Endothelial cell of umbilical vein (primary cell): ENCODE measurements at regions not wholly inside any gene's neighbourhood (a gene's known extent, or its start where the extent isn't known, plus 50 kb on each side); places are given as distances from the start of the nearest gene placed in this dataset.
A peak's percentile ranks its signal among the peaks of the same experiment; 100 is the strongest.

Experiments
- BruUV-seq: library from RNA; stranded (reverse); fragments of 400-500 nt; replicated peaks from 2 replicates; lab custom pipeline; 2021; lab: Mats Ljungman, UMichigan
- CTCF ChIA-PET: fragments of 300-600, 350-600 bp; sonication (Branson Sonifier 250); formaldehyde crosslinking; loops from one replicate; lab custom pipeline; 2021; ENCODE audit warnings: antibody characterized with exemption, inconsistent platforms; lab: Charles Lee
- POLR2A ChIA-PET: fragments of 300-600, 350-600 bp; sonication (Branson Sonifier 250); formaldehyde crosslinking; loops from one replicate; lab custom pipeline; 2021; ENCODE audit warnings: antibody characterized with exemption, inconsistent platforms; lab: Charles Lee
- DNase-seq: peaks from one replicate; pipeline ENCODE4 v3.0.0-alpha.2; 2011; ENCODE audit warnings: low read depth, low spot score
- FAIRE-seq: peaks from 2 replicates; lab custom pipeline; 2011; peaks lifted over from hg19 to GRCh38; lab: Jason Lieb, UNC
- H2AFZ ChIP-seq: 2 replicates; pipeline ENCODE4 v1.6.0; 2012; ENCODE audit warnings: low read depth, low read length, control low read depth, inconsistent platforms
- H3K27ac ChIP-seq: 2 replicates; pipeline ENCODE4 v1.5.1; 2011; ENCODE audit warnings: low read depth, mild to moderate bottlenecking, control low read depth, low read length, moderate library complexity; ENCODE audit not compliant: insufficient read depth
- H3K27me3 ChIP-seq, 2 experiments: 2 replicates each; pipeline versions ENCODE4 v1.6.0 to v1.6.1; 2011; ENCODE audit warnings: low read length in 2 of 2, mixed read lengths in 1 of 2; ENCODE audit not compliant: control insufficient read depth in 2 of 2, insufficient read depth in 2 of 2
- H3K36me3 ChIP-seq, 2 experiments: 2 replicates in 1 of 2; 3 replicates in 1 of 2; pipeline ENCODE4 v1.5.1; 2011; ENCODE audit warnings: low read length in 2 of 2, mild to moderate bottlenecking in 1 of 2, moderate library complexity in 1 of 2; ENCODE audit not compliant: control insufficient read depth in 2 of 2, insufficient read depth in 2 of 2; ENCODE audit errors: extremely low read depth in 1 of 2
- H3K4me1 ChIP-seq: 3 replicates; pipeline ENCODE4 v1.5.1; 2011; ENCODE audit warnings: mild to moderate bottlenecking, low read length; ENCODE audit not compliant: control insufficient read depth, insufficient read depth; ENCODE audit errors: extremely low read depth
- H3K4me2 ChIP-seq: 2 replicates; pipeline ENCODE4 v1.6.1; 2011; ENCODE audit warnings: low read length, control low read depth, mixed read lengths; ENCODE audit not compliant: insufficient read depth
- H3K4me3 ChIP-seq, 3 experiments: fragments of 200-600 bp in 1 of 3; sonication (generic), shearing (Covaris generic) in 1 of 3; replicated peaks in 1 of 3; 2 replicates each; pipeline ENCODE4 v1.5.1; 2011 to 2016; ENCODE audit warnings: control low read depth in 3 of 3, low read length in 3 of 3, mild to moderate bottlenecking in 2 of 3, inconsistent platforms in 1 of 3, low read depth in 1 of 3, moderate library complexity in 1 of 3; ENCODE audit not compliant: insufficient read depth in 1 of 3
- H3K79me2 ChIP-seq: 2 replicates; pipeline ENCODE4 v1.6.0; 2012; ENCODE audit warnings: low read length, inconsistent platforms; ENCODE audit not compliant: control insufficient read depth, insufficient read depth
- H3K9ac ChIP-seq: replicated peaks from 2 replicates; pipeline ENCODE3; 2011; ENCODE audit warnings: low read length, control low read depth; ENCODE audit not compliant: insufficient read depth; ENCODE audit errors: extremely low read depth
- H3K9me1 ChIP-seq: replicated peaks from 3 replicates; pipeline ENCODE4 v1.6.0; 2011; ENCODE audit warnings: mild to moderate bottlenecking, low read length; ENCODE audit not compliant: control insufficient read depth, insufficient read depth; ENCODE audit errors: extremely low read depth
- H3K9me3 ChIP-seq: replicated peaks from 2 replicates; pipeline ENCODE4 v1.5.1; 2012; ENCODE audit warnings: low read length, inconsistent platforms; ENCODE audit not compliant: control insufficient read depth, insufficient read depth
- H4K20me1 ChIP-seq: replicated peaks from 2 replicates; pipeline ENCODE3; 2011; ENCODE audit warnings: mild to moderate bottlenecking, low read length; ENCODE audit not compliant: control insufficient read depth, insufficient read depth; ENCODE audit errors: extremely low read depth
- EZH2 ChIP-seq: IDR thresholded peaks from 2 replicates; pipeline ENCODE4 v1.6.1; 2012; ENCODE audit warnings: borderline replicate concordance, low read depth, mild to moderate bottlenecking, moderate library complexity, low read length, inconsistent platforms; ENCODE audit not compliant: severe bottlenecking
- FOS ChIP-seq: IDR thresholded peaks from 2 replicates; pipeline ENCODE4 v1.6.1; 2011; ENCODE audit warnings: mild to moderate bottlenecking, low read length, moderate library complexity, borderline replicate concordance; ENCODE audit not compliant: insufficient read depth
- GATA2 ChIP-seq: IDR thresholded peaks from 2 replicates; pipeline ENCODE4 v1.7.0; 2011; ENCODE audit warnings: low read depth, mild to moderate bottlenecking, moderate library complexity, mixed read lengths, low read length; ENCODE audit not compliant: insufficient read length, insufficient read depth
- JUN ChIP-seq: IDR thresholded peaks from 2 replicates; pipeline ENCODE4 v1.6.1; 2011; ENCODE audit warnings: borderline replicate concordance, low read depth; ENCODE audit not compliant: insufficient read length, insufficient read depth
- MYC ChIP-seq: IDR thresholded peaks from one replicate; pipeline ENCODE4 v1.6.1; 2011; ENCODE audit warnings: mild to moderate bottlenecking, low read depth, low read length
- POLR2A ChIP-seq: IDR thresholded peaks from 2 replicates; pipeline ENCODE4 v1.6.1; 2012; ENCODE audit warnings: low read depth, mild to moderate bottlenecking, control low read depth, low read length
- POLR2AphosphoS5 ChIP-seq: IDR thresholded peaks from 2 replicates; pipeline ENCODE4 v1.6.1; 2012; ENCODE audit warnings: low read depth, mild to moderate bottlenecking, control low read depth, low read length, moderate library complexity; ENCODE audit not compliant: insufficient read depth
- dilution Hi-C: fragments of 300-500 bp; cut with MboI; formaldehyde crosslinking; loops from one replicate; pipeline ENCODE4 v1.15.0; 2019; ENCODE audit warnings: low sequenced_read_pairs; ENCODE audit not compliant: extremely low pct_ligation_motif_present
- intact Hi-C: fragments of 100-400 bp; cut with micrococcal nuclease; formaldehyde crosslinking; loops from one replicate; pipeline ENCODE4 v1.10.0; 2022
- TF ChIP-seq, protein P1 (sequence below), 2 donors: IDR thresholded peaks; 1 replicate in 1 of 2; 2 replicates in 1 of 2; pipeline ENCODE4 v1.5.1; 2011; ENCODE audit warnings: low read length in 2 of 2, mild to moderate bottlenecking in 2 of 2, moderate library complexity in 2 of 2, control low read depth in 1 of 2, inconsistent platforms in 1 of 2, low read depth in 1 of 2; ENCODE audit not compliant: insufficient read depth in 1 of 2; ENCODE audit errors: extremely low read depth in 1 of 2
- TF ChIP-seq, protein P2 (sequence below): IDR thresholded peaks from 2 replicates; pipeline ENCODE4 v1.6.1; 2011; ENCODE audit not compliant: insufficient read depth, insufficient read length

DNA sequence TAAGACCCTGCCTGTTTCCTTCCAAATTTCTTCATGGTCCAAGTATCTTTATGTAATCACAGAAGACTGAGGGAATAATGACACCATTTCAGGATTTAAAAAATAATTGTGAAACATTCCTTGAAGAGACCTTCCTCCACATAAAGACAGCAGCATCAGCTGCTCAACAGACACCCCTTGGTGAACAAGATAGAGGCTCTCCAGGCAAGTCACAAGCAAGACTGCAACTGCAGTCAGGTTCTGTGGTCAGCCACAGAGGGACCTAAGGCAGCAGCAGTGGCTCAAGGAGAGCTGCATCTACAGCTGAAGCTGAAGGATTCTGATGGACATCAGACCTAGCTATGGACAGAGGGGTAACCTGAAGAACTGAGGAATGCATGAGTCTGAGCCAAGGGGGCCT lies 97.2 kb upstream of the C3orf80 start:
- TF ChIP-seq EZH2: no peak
- TF ChIP-seq POLR2AphosphoS5: no peak
- TF ChIP-seq MYC: no peak
- no peak for TF ChIP-seq FOS
- TF ChIP-seq, protein P1, sequence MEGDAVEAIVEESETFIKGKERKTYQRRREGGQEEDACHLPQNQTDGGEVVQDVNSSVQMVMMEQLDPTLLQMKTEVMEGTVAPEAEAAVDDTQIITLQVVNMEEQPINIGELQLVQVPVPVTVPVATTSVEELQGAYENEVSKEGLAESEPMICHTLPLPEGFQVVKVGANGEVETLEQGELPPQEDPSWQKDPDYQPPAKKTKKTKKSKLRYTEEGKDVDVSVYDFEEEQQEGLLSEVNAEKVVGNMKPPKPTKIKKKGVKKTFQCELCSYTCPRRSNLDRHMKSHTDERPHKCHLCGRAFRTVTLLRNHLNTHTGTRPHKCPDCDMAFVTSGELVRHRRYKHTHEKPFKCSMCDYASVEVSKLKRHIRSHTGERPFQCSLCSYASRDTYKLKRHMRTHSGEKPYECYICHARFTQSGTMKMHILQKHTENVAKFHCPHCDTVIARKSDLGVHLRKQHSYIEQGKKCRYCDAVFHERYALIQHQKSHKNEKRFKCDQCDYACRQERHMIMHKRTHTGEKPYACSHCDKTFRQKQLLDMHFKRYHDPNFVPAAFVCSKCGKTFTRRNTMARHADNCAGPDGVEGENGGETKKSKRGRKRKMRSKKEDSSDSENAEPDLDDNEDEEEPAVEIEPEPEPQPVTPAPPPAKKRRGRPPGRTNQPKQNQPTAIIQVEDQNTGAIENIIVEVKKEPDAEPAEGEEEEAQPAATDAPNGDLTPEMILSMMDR (IDR thresholded peaks at IDR 0.05; ENCODE audit: extremely low read depth in 1 of 2, insufficient read depth in 1 of 2, low read depth in 1 of 2, low read length in 2 of 2): no peak
- TF ChIP-seq JUN: no peak
- TF ChIP-seq, protein P2, sequence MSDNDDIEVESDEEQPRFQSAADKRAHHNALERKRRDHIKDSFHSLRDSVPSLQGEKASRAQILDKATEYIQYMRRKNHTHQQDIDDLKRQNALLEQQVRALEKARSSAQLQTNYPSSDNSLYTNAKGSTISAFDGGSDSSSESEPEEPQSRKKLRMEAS: no peak
- TF ChIP-seq POLR2A: no peak
- no peak for TF ChIP-seq GATA2
- peak overlapping the region; percentile 23 for H2AFZ ChIP-seq
- peaks cover 28% of the 10 kb centered on the region for H3K4me1 ChIP-seq
- no peaks in the 10 kb centered on the region for H4K20me1 ChIP-seq
- DNase-seq (no peak), FAIRE-seq (no peak)
- no peaks in the 10 kb centered on the region for H3K9me3 ChIP-seq
- ChIA-PET CTCF (interaction anchor here (1.0 to 1.7 kb wide), 3 partner anchors 10 to 94 kb away, joined by 3 to 4 read pairs (median 4); no protein-coding TSS in a partner anchor), POLR2A (no interaction called here)
- no peak overlapping the region for H3K4me2 ChIP-seq
- no peak overlapping the region for H3K27ac ChIP-seq
- H3K27me3 ChIP-seq: no peaks in the 10 kb centered on the region
- no TSS peak for BruUV-seq
- H3K36me3 ChIP-seq: no peaks in the 10 kb centered on the region
- no peaks in the 10 kb centered on the region for H3K9me1 ChIP-seq
- H3K79me2 ChIP-seq: no peaks in the 10 kb centered on the region
- H3K9ac ChIP-seq: no peak overlapping the region
- H3K4me3 ChIP-seq: no peak overlapping the region
- intact Hi-C loops (no loop called here), dilution Hi-C loops (no loop called here)
